Neural cell (in vitro differentiated cells): ENCODE measurements at regions not wholly inside any gene's neighbourhood (a gene's known extent, or its start where the extent isn't known, plus 50 kb on each side); places are given as distances from the start of the nearest gene placed in this dataset.

Source experiments
- H2AFZ ChIP-seq: fragments of 200-600, 300-800 bp; sonication (generic), shearing (Covaris generic); 2 replicates; pipeline ENCODE4 v1.6.0; 2014; ENCODE audit warnings: low read depth, mild to moderate bottlenecking, antibody characterized with exemption, low read length, moderate library complexity
- H3F3A ChIP-seq: fragments of 200-600 bp; shearing (Covaris generic); 2 replicates; pipeline ENCODE4 v1.6.1; 2016; ENCODE audit warnings: mild to moderate bottlenecking, moderate library complexity, mixed read lengths, antibody characterized with exemption, low read length; ENCODE audit not compliant: insufficient read depth, poor library complexity, severe bottlenecking
- H3K27ac ChIP-seq: fragments of 200-600, 300-800 bp; sonication (generic), shearing (Covaris generic); 2 replicates; pipeline ENCODE4 v1.5.1; 2014; ENCODE audit warnings: mild to moderate bottlenecking, low read length, moderate library complexity
- H3K27me3 ChIP-seq: fragments of 300-800, 200-600 bp; sonication (generic), shearing (Covaris generic); 2 replicates; pipeline ENCODE4 v1.6.0; 2014; ENCODE audit warnings: mild to moderate bottlenecking, low read depth, low read length, moderate library complexity; ENCODE audit not compliant: insufficient read depth
- H3K36me3 ChIP-seq: fragments of 300-800, 200-600 bp; sonication (generic), shearing (Covaris generic); 2 replicates; pipeline ENCODE4 v1.5.1; 2014; ENCODE audit warnings: mild to moderate bottlenecking, antibody characterized with exemption, low read length, moderate library complexity; ENCODE audit not compliant: insufficient read depth
- H3K4me2 ChIP-seq: fragments of 300-800, 200-600 bp; sonication (generic), shearing (Covaris generic); 2 replicates; pipeline ENCODE4 v1.6.0; 2014; ENCODE audit warnings: mild to moderate bottlenecking, low read length
- H3K4me3 ChIP-seq: fragments of 300-800, 200-600 bp; sonication (generic), shearing (Covaris generic); 2 replicates; pipeline ENCODE4 v1.5.1; 2014; ENCODE audit warnings: mild to moderate bottlenecking, low read length, moderate library complexity
- H3K79me2 ChIP-seq: fragments of 200-600 bp; shearing (Covaris generic); replicated peaks from 2 replicates; pipeline ENCODE4 v1.6.0; 2014; ENCODE audit warnings: mild to moderate bottlenecking, low read length, moderate library complexity; ENCODE audit not compliant: insufficient read depth
- H3K9ac ChIP-seq: fragments of 300-800, 200-600 bp; sonication (generic), shearing (Covaris generic); 2 replicates; pipeline ENCODE4 v1.6.1; 2016; ENCODE audit warnings: mild to moderate bottlenecking, low read length, mixed read lengths
- H3K9me2 ChIP-seq: fragments of 200-600 bp; shearing (Covaris generic); 2 replicates; pipeline ENCODE4 v1.6.1; 2016; ENCODE audit warnings: mild to moderate bottlenecking, low read length, mixed read lengths; ENCODE audit not compliant: insufficient read depth
- H3K9me3 ChIP-seq: fragments of 200-600, 300-800 bp; sonication (generic), shearing (Covaris generic); 2 replicates; pipeline ENCODE4 v1.6.1; 2016; ENCODE audit warnings: mild to moderate bottlenecking, mixed run types, low read length, moderate library complexity, mixed read lengths
- H4K20me1 ChIP-seq: fragments of 200-600 bp; shearing (Covaris generic); 2 replicates; pipeline ENCODE4 v1.6.1; 2016; ENCODE audit warnings: mild to moderate bottlenecking, mixed run types; ENCODE audit not compliant: insufficient read depth
- EP300 ChIP-seq: fragments of 450-650 bp; conservative IDR thresholded peaks from 2 replicates; pipeline ENCODE4 v1.6.1; 2014; ENCODE audit warnings: antibody characterized with exemption, mild to moderate bottlenecking, moderate library complexity; ENCODE audit not compliant: poor library complexity, severe bottlenecking
- EZH2 ChIP-seq: fragments of 200-600, 300-800 bp; shearing (Covaris generic), sonication (generic); IDR thresholded peaks from 2 replicates; pipeline ENCODE4 v1.6.1; 2014; ENCODE audit warnings: antibody characterized with exemption, low read length, borderline replicate concordance, mild to moderate bottlenecking; ENCODE audit not compliant: insufficient read depth, poor library complexity, severe bottlenecking
- MXI1 ChIP-seq: fragments of 450-650 bp; conservative IDR thresholded peaks from 2 replicates; pipeline ENCODE4 v1.6.1; 2014; ENCODE audit warnings: antibody characterized with exemption, mild to moderate bottlenecking; ENCODE audit not compliant: poor library complexity, severe bottlenecking
- POLR2AphosphoS5 ChIP-seq: IDR thresholded peaks from 2 replicates; pipeline ENCODE4 v1.6.1; 2012
- RAD21 ChIP-seq: fragments of 450-650 bp; conservative IDR thresholded peaks from 2 replicates; pipeline ENCODE4 v1.6.1; 2014; ENCODE audit warnings: antibody characterized with exemption, mild to moderate bottlenecking, moderate library complexity
- REST ChIP-seq: IDR thresholded peaks from 2 replicates; pipeline ENCODE4 v1.6.1; 2012; ENCODE audit warnings: borderline replicate concordance
- SMC3 ChIP-seq: fragments of 450-650 bp; conservative IDR thresholded peaks from 2 replicates; pipeline ENCODE4 v1.6.1; 2014; ENCODE audit warnings: antibody characterized with exemption, mild to moderate bottlenecking, moderate library complexity; ENCODE audit not compliant: poor library complexity
- TAF1 ChIP-seq: IDR thresholded peaks from 2 replicates; pipeline ENCODE4 v1.6.1; 2012; ENCODE audit warnings: low read depth
- TF ChIP-seq, protein P1 (sequence below): fragments of 450-650 bp; IDR thresholded peaks from 2 replicates; pipeline ENCODE4 v1.5.1; 2014; ENCODE audit warnings: antibody characterized with exemption, mild to moderate bottlenecking, moderate library complexity; ENCODE audit not compliant: poor library complexity, severe bottlenecking

GRCh38 chr1:219726480-219727272 lies 113.8 kb upstream of the ZC3H11B start:
- TF ChIP-seq SMC3 (no peak), EP300 (no peak), TAF1 (no peak), EZH2 (no peak), REST (no peak), MXI1 (no peak), RAD21 (no peak)
- TF ChIP-seq, protein P1, sequence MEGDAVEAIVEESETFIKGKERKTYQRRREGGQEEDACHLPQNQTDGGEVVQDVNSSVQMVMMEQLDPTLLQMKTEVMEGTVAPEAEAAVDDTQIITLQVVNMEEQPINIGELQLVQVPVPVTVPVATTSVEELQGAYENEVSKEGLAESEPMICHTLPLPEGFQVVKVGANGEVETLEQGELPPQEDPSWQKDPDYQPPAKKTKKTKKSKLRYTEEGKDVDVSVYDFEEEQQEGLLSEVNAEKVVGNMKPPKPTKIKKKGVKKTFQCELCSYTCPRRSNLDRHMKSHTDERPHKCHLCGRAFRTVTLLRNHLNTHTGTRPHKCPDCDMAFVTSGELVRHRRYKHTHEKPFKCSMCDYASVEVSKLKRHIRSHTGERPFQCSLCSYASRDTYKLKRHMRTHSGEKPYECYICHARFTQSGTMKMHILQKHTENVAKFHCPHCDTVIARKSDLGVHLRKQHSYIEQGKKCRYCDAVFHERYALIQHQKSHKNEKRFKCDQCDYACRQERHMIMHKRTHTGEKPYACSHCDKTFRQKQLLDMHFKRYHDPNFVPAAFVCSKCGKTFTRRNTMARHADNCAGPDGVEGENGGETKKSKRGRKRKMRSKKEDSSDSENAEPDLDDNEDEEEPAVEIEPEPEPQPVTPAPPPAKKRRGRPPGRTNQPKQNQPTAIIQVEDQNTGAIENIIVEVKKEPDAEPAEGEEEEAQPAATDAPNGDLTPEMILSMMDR = no peak
- Histone ChIP-seq H3K9me3 (no peaks in the 10 kb centered on the region), H4K20me1 (no peaks in the 10 kb centered on the region), H3F3A (no peaks in the 10 kb centered on the region), H3K4me3 (no peak overlapping the region), H3K79me2 (no peaks in the 10 kb centered on the region), H3K4me2 (no peak overlapping the region), H2AFZ (no peak overlapping the region), H3K36me3 (no peaks in the 10 kb centered on the region), H3K27ac (no peak overlapping the region), H3K27me3 (no peaks in the 10 kb centered on the region), H3K9ac (no peak overlapping the region), H3K9me2 (no peaks in the 10 kb centered on the region)

GRCh38 chr1:219724440-219724839 lies 111.5 kb upstream of the ZC3H11B start:
- H3K4me2 ChIP-seq = no peak overlapping the region
- H3K9me2 ChIP-seq = no peaks in the 10 kb centered on the region
- TF ChIP-seq EP300 (no peak), SMC3 (no peak), TAF1 (no peak), EZH2 (no peak), MXI1 (no peak), POLR2AphosphoS5 (no peak), REST (no peak), RAD21 (no peak)
- TF ChIP-seq, protein P1 = no peak
- no peaks in the 10 kb centered on the region for H3K27me3 ChIP-seq
- no peaks in the 10 kb centered on the region for H4K20me1 ChIP-seq
- no peaks in the 10 kb centered on the region for H3K36me3 ChIP-seq
- no peaks in the 10 kb centered on the region for H3K79me2 ChIP-seq
- no peak overlapping the region for H2AFZ ChIP-seq
- no peaks in the 10 kb centered on the region for H3F3A ChIP-seq
- H3K9ac ChIP-seq = no peak overlapping the region
- no peaks in the 10 kb centered on the region for H3K9me3 ChIP-seq
- no peak overlapping the region for H3K27ac ChIP-seq
- no peak overlapping the region for H3K4me3 ChIP-seq
